Progenitor cell of endocrine pancreas (in vitro differentiated cells): ENCODE measurements at regions not wholly inside any gene's neighbourhood (a gene's known extent, or its start where the extent isn't known, plus 50 kb on each side); places are given as distances from the start of the nearest gene placed in this dataset.

Experiments
- DNase-seq: peaks from one replicate; pipeline ENCODE4 v3.0.0; 2021; ENCODE audit warnings: low spot score; ENCODE audit not compliant: unreplicated experiment
- H3K27ac Mint-ChIP-seq: 2 replicates; pipeline ENCODE4 v1.8.0; 2021; ENCODE audit warnings: mild to moderate bottlenecking, moderate library complexity, mixed read lengths
- H3K27me3 Mint-ChIP-seq: 2 replicates; pipeline ENCODE4 v1.8.0; 2021; ENCODE audit warnings: mixed read lengths
- H3K36me3 Mint-ChIP-seq: 2 replicates; pipeline ENCODE4 v1.8.0; 2022; ENCODE audit warnings: mixed read lengths; ENCODE audit not compliant: insufficient read depth
- H3K4me1 Mint-ChIP-seq: 2 replicates; pipeline ENCODE4 v1.8.0; 2021; ENCODE audit warnings: low read depth, mixed read lengths
- H3K4me3 Mint-ChIP-seq: 2 replicates; pipeline ENCODE4 v1.8.0; 2021; ENCODE audit warnings: low read depth, mild to moderate bottlenecking, moderate library complexity, mixed read lengths
- H3K9me3 Mint-ChIP-seq: 2 replicates; pipeline ENCODE4 v1.8.0; 2021; ENCODE audit warnings: low read depth, mixed read lengths
- CTCF ChIP-seq: fragments of 200-600 bp; sonication (generic); IDR thresholded peaks from one replicate; pipeline ENCODE4 v1.5.0; 2021; ENCODE audit warnings: antibody characterized with exemption, mild to moderate bottlenecking; ENCODE audit not compliant: unreplicated experiment

GRCh38 chr3:166351461-166351860 lies 514.2 kb upstream of the BCHE start:
- no peak for TF ChIP-seq CTCF
- no peak overlapping the region for H3K4me3 Mint-ChIP-seq
- H3K27me3 Mint-ChIP-seq, result no peaks in the 10 kb centered on the region

GRCh38 chr3:166340604-166341266 lies 503.5 kb upstream of the BCHE start:
- Mint-ChIP-seq H3K4me3 (no peak overlapping the region), H3K4me1 (peaks cover 9% of the 10 kb centered on the region), H3K9me3 (peaks cover 13% of the 10 kb centered on the region), H3K36me3 (no peaks in the 10 kb centered on the region), H3K27me3 (no peaks in the 10 kb centered on the region), H3K27ac (no peak overlapping the region)
- TF ChIP-seq CTCF, result no peak
- DNase-seq, result no peak

More at GRCh38 chr3:166351461-166351860, 514.2 kb upstream of the BCHE start:
- H3K36me3 Mint-ChIP-seq, result peaks cover 4% of the 10 kb centered on the region
- no peak for DNase-seq
- H3K4me1 Mint-ChIP-seq, result no peaks in the 10 kb centered on the region
- no peak overlapping the region for H3K27ac Mint-ChIP-seq
- H3K9me3 Mint-ChIP-seq, result peaks cover 25% of the 10 kb centered on the region

GRCh38 chr3:166324401-166324800 lies 487.2 kb upstream of the BCHE start:
- H3K4me1 Mint-ChIP-seq, result peaks cover 9% of the 10 kb centered on the region
- DNase-seq, result no peak
- TF ChIP-seq CTCF, result no peak
- no peak overlapping the region for H3K4me3 Mint-ChIP-seq
- no peaks in the 10 kb centered on the region for H3K27me3 Mint-ChIP-seq
- no peaks in the 10 kb centered on the region for H3K36me3 Mint-ChIP-seq
- H3K27ac Mint-ChIP-seq, result no peak overlapping the region
- H3K9me3 Mint-ChIP-seq, result no peaks in the 10 kb centered on the region

GRCh38 chr3:166322391-166322790 lies 485.2 kb upstream of the BCHE start:
- DNase-seq, result no peak
- Mint-ChIP-seq H3K4me3 (no peak overlapping the region), H3K27ac (no peak overlapping the region), H3K9me3 (no peaks in the 10 kb centered on the region), H3K4me1 (peaks cover 7% of the 10 kb centered on the region), H3K27me3 (no peaks in the 10 kb centered on the region), H3K36me3 (no peaks in the 10 kb centered on the region)
- TF ChIP-seq CTCF, result no peak

GRCh38 chr3:166307756-166308350 lies 470.6 kb upstream of the BCHE start:
- H3K9me3 Mint-ChIP-seq, result peaks cover 3% of the 10 kb centered on the region

More at GRCh38 chr3:166307756-166308350, 470.6 kb upstream of the BCHE start:
- no peaks in the 10 kb centered on the region for H3K27me3 Mint-ChIP-seq
- H3K4me1 Mint-ChIP-seq, result no peaks in the 10 kb centered on the region
- no peak for DNase-seq
- H3K27ac Mint-ChIP-seq, result no peak overlapping the region
- no peak for TF ChIP-seq CTCF
- no peaks in the 10 kb centered on the region for H3K36me3 Mint-ChIP-seq
- H3K4me3 Mint-ChIP-seq, result no peak overlapping the region
